ENCODE measurements at regions not wholly inside any gene's neighbourhood (a gene's known extent, or its start where the extent isn't known, plus 50 kb on each side); places are given as distances from the start of the nearest gene placed in this dataset.

DNA sequence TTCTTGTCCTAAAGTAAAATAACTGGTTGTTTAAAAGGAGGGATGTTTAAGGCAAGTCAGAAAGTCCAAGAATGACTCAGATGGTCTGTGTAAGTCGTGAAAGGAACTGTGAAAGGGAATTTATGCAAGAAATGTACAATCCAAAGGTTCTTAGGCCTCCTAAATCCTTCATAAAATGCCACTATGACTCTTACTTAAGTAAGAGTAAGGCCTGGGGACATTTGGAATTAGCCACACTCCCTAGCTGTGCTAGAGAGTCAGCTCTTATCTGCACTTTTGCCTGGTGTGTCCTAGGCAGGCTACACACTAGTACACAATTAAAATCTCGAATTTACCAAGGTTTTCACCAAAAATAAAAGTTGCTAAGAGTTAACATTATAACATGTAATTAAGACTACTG lies 686.9 kb downstream of the UQCRFS1 start:
- Histone ChIP-seq H3K4me3 (ENCODE audit: low read depth, low read length) (no peak overlapping the region), H3K4me1 (ENCODE audit: control insufficient read depth, insufficient read depth, low read length) (peaks cover 1% of the 10 kb centered on the region; the same call in 1 of the 2 replicates), H3K27ac (ENCODE audit: extremely low read depth, low read depth, low read length) (no peak overlapping the region), H3K36me3 (ENCODE audit: control insufficient read depth in 2 of 2, insufficient read depth in 1 of 2, low read length in 2 of 2) (0 out of 3 replicates have a peak, but pooled peaks cover 0 to 5% of the 10 kb centered on the region in 2 experiments), H3K9me3 (ENCODE audit: control insufficient read depth, insufficient read depth, low read depth, low read length) (peaks cover 9% of the 10 kb centered on the region)
- peak; percentile 82 for TF ChIP-seq SETDB1 (IDR thresholded peaks at IDR 0.05; ENCODE audit: insufficient read length, low read length)
- 0 out of 2 replicates have a peak, but pooled peaks have one; percentile 19 for TF ChIP-seq PRDM1 (tag by site-specific recombination; IDR thresholded peaks at IDR 0.05)
- TF ChIP-seq TRIM28 (IDR thresholded peaks at IDR 0.05; ENCODE audit: borderline replicate concordance, low read length): peak; percentile 76; the same call in 1 of the 2 replicates
- TF ChIP-seq, protein P1, sequence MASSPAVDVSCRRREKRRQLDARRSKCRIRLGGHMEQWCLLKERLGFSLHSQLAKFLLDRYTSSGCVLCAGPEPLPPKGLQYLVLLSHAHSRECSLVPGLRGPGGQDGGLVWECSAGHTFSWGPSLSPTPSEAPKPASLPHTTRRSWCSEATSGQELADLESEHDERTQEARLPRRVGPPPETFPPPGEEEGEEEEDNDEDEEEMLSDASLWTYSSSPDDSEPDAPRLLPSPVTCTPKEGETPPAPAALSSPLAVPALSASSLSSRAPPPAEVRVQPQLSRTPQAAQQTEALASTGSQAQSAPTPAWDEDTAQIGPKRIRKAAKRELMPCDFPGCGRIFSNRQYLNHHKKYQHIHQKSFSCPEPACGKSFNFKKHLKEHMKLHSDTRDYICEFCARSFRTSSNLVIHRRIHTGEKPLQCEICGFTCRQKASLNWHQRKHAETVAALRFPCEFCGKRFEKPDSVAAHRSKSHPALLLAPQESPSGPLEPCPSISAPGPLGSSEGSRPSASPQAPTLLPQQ (tag by site-specific recombination; IDR thresholded peaks at IDR 0.05): no peak
- ChIA-PET POLR2A (no interaction called here), CTCF (no interaction called here)

DNA sequence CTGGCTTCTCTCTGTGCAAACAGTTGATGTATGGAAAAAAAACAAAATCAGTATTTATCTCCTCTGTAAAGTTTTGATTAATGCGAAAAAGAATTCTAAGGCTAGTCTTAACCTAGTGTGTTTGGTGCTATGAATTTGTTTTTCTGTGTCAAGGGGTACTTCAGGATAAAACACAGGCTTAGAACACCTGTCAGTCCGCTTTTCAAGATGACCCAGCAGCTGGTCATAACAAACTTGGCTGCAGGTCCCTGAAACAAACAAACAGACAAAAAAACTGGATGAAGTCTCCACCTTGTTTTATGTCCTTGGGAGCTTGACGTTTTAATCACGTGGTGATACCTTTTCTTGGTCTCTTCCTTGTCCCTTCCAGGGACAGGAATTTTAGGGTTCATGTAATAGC lies 689.3 kb downstream of the UQCRFS1 start:
- CTCF ChIA-PET: interaction anchor here (0.6 to 1.3 kb wide), 2 partner anchors 181 to 213 kb away, joined by 3 read pairs; no protein-coding TSS in a partner anchor

More for the DNA sequence above, 689.3 kb downstream of the UQCRFS1 start:
- H3K27ac ChIP-seq (ENCODE audit: extremely low read depth, low read depth, low read length): no peak overlapping the region
- peaks cover 3% of the 10 kb centered on the region; the same call in 1 of the 2 replicates for H3K9me3 ChIP-seq (ENCODE audit: control insufficient read depth, insufficient read depth, low read depth, low read length)
- no peak for TF ChIP-seq OVOL3 (tag by site-specific recombination; IDR thresholded peaks at IDR 0.05)
- no peak for TF ChIP-seq ZNF146 (tag by site-specific recombination; IDR thresholded peaks at IDR 0.05)
- TF ChIP-seq, protein P2, sequence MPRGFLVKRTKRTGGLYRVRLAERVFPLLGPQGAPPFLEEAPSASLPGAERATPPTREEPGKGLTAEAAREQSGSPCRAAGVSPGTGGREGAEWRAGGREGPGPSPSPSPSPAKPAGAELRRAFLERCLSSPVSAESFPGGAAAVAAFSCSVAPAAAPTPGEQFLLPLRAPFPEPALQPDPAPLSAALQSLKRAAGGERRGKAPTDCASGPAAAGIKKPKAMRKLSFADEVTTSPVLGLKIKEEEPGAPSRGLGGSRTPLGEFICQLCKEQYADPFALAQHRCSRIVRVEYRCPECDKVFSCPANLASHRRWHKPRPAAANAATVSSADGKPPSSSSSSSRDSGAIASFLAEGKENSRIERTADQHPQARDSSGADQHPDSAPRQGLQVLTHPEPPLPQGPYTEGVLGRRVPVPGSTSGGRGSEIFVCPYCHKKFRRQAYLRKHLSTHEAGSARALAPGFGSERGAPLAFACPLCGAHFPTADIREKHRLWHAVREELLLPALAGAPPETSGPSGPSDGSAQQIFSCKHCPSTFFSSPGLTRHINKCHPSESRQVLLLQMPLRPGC (tag by site-specific recombination; IDR thresholded peaks at IDR 0.05): no peak
- TF ChIP-seq, protein P3, sequence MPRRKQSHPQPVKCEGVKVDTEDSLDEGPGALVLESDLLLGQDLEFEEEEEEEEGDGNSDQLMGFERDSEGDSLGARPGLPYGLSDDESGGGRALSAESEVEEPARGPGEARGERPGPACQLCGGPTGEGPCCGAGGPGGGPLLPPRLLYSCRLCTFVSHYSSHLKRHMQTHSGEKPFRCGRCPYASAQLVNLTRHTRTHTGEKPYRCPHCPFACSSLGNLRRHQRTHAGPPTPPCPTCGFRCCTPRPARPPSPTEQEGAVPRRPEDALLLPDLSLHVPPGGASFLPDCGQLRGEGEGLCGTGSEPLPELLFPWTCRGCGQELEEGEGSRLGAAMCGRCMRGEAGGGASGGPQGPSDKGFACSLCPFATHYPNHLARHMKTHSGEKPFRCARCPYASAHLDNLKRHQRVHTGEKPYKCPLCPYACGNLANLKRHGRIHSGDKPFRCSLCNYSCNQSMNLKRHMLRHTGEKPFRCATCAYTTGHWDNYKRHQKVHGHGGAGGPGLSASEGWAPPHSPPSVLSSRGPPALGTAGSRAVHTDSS (tag by site-specific recombination; IDR thresholded peaks at IDR 0.05): no peak
- no peak for TF ChIP-seq ZNF558 (tag by site-specific recombination; IDR thresholded peaks at IDR 0.05)
- no peak for TF ChIP-seq ZNF391 (tag by site-specific recombination; IDR thresholded peaks at IDR 0.05; ENCODE audit: borderline replicate concordance, low read depth)
- TF ChIP-seq, protein P4, sequence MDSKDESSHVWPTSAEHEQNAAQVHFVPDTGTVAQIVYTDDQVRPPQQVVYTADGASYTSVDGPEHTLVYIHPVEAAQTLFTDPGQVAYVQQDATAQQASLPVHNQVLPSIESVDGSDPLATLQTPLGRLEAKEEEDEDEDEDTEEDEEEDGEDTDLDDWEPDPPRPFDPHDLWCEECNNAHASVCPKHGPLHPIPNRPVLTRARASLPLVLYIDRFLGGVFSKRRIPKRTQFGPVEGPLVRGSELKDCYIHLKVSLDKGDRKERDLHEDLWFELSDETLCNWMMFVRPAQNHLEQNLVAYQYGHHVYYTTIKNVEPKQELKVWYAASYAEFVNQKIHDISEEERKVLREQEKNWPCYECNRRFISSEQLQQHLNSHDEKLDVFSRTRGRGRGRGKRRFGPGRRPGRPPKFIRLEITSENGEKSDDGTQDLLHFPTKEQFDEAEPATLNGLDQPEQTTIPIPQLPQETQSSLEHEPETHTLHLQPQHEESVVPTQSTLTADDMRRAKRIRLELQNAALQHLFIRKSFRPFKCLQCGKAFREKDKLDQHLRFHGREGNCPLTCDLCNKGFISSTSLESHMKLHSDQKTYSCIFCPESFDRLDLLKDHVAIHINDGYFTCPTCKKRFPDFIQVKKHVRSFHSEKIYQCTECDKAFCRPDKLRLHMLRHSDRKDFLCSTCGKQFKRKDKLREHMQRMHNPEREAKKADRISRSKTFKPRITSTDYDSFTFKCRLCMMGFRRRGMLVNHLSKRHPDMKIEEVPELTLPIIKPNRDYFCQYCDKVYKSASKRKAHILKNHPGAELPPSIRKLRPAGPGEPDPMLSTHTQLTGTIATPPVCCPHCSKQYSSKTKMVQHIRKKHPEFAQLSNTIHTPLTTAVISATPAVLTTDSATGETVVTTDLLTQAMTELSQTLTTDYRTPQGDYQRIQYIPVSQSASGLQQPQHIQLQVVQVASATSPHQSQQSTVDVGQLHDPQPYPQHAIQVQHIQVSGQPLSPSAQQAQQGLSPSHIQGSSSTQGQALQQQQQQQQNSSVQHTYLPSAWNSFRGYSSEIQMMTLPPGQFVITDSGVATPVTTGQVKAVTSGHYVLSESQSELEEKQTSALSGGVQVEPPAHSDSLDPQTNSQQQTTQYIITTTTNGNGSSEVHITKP (tag by site-specific recombination; IDR thresholded peaks at IDR 0.05): no peak
- no peak for TF ChIP-seq HOXC10 (CRISPR knock-in tag; IDR thresholded peaks at IDR 0.05)
- TF ChIP-seq ZNF132 (tag by site-specific recombination; IDR thresholded peaks at IDR 0.05; ENCODE audit: borderline replicate concordance): no peak
- no peak for TF ChIP-seq ZNF843 (tag by site-specific recombination; IDR thresholded peaks at IDR 0.05)
- no peak for TF ChIP-seq ZNF2 (tag by site-specific recombination; IDR thresholded peaks at IDR 0.05)
- no peak for TF ChIP-seq ZNF350 (tag by site-specific recombination; IDR thresholded peaks at IDR 0.05)
- TF ChIP-seq RBAK (tag by site-specific recombination; IDR thresholded peaks at IDR 0.05): no peak
- TF ChIP-seq, protein P5, sequence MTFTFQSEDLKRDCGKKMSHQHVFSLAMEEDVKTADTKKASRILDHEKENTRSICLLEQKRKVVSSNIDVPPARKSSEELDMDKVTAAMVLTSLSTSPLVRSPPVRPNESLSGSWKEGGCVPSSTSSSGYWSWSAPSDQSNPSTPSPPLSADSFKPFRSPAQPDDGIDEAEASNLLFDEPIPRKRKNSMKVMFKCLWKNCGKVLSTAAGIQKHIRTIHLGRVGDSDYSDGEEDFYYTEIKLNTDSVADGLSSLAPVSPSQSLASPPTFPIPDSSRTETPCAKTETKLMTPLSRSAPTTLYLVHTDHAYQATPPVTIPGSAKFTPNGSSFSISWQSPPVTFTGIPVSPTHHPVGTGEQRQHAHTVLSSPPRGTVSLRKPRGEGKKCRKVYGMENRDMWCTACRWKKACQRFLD (tag by site-specific recombination; IDR thresholded peaks at IDR 0.05): no peak
- TF ChIP-seq ZFP69B (tag by site-specific recombination; IDR thresholded peaks at IDR 0.05): no peak
- POLR2A ChIA-PET: no interaction called here
- 0 out of 3 replicates have a peak, but pooled peaks cover 0 to 5% of the 10 kb centered on the region in 2 experiments for H3K36me3 ChIP-seq (ENCODE audit: control insufficient read depth in 2 of 2, insufficient read depth in 1 of 2, low read length in 2 of 2)
- peaks cover 17% of the 10 kb centered on the region for H3K4me1 ChIP-seq (ENCODE audit: control insufficient read depth, insufficient read depth, low read length)
- H3K4me3 ChIP-seq (ENCODE audit: low read depth, low read length): no peak overlapping the region
